ENCODE measurements at regions not wholly inside any gene's neighbourhood (a gene's known extent, or its start where the extent isn't known, plus 50 kb on each side); places are given as distances from the start of the nearest gene placed in this dataset.
"Not testable (repeated sequence)": the region's sequence is repeated elsewhere in the genome, so short reads cannot be mapped to it uniquely, and the experiment has no call there.

DNA sequence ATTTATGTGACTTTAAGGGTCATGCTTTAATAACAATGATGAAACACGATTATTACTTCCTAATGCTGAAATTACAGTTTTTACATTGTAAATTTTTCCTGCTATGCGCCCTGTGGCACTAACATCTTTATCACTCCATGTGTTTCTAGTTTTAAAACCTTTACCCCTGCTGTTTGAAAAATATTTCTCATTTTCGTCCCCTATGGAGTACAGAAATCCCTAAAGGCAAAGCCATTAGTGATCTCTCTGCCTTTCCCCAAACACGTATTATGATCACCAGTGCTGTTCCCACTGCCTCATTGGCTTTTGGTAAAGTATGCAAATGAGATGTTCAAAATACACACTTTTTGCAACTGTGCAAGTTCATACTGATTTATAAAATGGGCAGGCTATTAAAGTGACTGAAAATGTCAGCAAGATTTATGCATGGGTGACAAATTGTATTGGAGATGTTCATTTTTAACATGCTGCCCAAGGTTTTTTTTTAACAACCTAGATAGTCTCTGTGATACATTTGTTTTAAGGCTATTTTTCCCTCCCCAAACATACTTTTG, 1468.2 kb upstream of the ACVR2A start:
- no peak for DNase-seq (ENCODE audit: low read depth, low spot score)
- H3K36me3 ChIP-seq (ENCODE audit: control insufficient read depth, insufficient read depth, low read length): no peaks in the 10 kb centered on the region
- no peak for ATAC-seq
- H3K4me1 ChIP-seq (ENCODE audit: control insufficient read depth, insufficient read depth, low read length): no peaks in the 10 kb centered on the region
- ChIA-PET POLR2A (no interaction called here), CTCF (no interaction called here)
- BruUV-seq (replicated peaks): no TSS peak
- no peaks in the 10 kb centered on the region for H3K9me3 ChIP-seq (ENCODE audit: control insufficient read depth, insufficient read depth, low read depth, low read length)
- intact Hi-C loops (cut with micrococcal nuclease; ENCODE audit: unreplicated experiment): no loop called here
- H3K27ac ChIP-seq (ENCODE audit: low read length): no peak overlapping the region
- H3K27me3 ChIP-seq (ENCODE audit: control insufficient read depth, insufficient read depth, low read length): no peaks in the 10 kb centered on the region
- in situ Hi-C loops (cut with HindIII; ENCODE audit: low pct_unique_long_range_greater_than_20kb, low sequenced_read_pairs): no loop called here
- TF ChIP-seq TCF7L2 (IDR thresholded peaks at IDR 0.05; ENCODE audit: low read depth, low read length) (no peak), POLR2AphosphoS5 (IDR thresholded peaks at IDR 0.05; ENCODE audit: low read depth, low read length) (no peak), SIN3A (IDR thresholded peaks at IDR 0.05; ENCODE audit: borderline replicate concordance, insufficient read depth, low read depth, low read length) (no peak)
- TF ChIP-seq, protein P1, sequence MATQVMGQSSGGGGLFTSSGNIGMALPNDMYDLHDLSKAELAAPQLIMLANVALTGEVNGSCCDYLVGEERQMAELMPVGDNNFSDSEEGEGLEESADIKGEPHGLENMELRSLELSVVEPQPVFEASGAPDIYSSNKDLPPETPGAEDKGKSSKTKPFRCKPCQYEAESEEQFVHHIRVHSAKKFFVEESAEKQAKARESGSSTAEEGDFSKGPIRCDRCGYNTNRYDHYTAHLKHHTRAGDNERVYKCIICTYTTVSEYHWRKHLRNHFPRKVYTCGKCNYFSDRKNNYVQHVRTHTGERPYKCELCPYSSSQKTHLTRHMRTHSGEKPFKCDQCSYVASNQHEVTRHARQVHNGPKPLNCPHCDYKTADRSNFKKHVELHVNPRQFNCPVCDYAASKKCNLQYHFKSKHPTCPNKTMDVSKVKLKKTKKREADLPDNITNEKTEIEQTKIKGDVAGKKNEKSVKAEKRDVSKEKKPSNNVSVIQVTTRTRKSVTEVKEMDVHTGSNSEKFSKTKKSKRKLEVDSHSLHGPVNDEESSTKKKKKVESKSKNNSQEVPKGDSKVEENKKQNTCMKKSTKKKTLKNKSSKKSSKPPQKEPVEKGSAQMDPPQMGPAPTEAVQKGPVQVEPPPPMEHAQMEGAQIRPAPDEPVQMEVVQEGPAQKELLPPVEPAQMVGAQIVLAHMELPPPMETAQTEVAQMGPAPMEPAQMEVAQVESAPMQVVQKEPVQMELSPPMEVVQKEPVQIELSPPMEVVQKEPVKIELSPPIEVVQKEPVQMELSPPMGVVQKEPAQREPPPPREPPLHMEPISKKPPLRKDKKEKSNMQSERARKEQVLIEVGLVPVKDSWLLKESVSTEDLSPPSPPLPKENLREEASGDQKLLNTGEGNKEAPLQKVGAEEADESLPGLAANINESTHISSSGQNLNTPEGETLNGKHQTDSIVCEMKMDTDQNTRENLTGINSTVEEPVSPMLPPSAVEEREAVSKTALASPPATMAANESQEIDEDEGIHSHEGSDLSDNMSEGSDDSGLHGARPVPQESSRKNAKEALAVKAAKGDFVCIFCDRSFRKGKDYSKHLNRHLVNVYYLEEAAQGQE (IDR thresholded peaks at IDR 0.05; ENCODE audit: insufficient read depth in 1 of 2, low read depth in 2 of 2, low read length in 1 of 2): no peak
- TF ChIP-seq, protein P2, sequence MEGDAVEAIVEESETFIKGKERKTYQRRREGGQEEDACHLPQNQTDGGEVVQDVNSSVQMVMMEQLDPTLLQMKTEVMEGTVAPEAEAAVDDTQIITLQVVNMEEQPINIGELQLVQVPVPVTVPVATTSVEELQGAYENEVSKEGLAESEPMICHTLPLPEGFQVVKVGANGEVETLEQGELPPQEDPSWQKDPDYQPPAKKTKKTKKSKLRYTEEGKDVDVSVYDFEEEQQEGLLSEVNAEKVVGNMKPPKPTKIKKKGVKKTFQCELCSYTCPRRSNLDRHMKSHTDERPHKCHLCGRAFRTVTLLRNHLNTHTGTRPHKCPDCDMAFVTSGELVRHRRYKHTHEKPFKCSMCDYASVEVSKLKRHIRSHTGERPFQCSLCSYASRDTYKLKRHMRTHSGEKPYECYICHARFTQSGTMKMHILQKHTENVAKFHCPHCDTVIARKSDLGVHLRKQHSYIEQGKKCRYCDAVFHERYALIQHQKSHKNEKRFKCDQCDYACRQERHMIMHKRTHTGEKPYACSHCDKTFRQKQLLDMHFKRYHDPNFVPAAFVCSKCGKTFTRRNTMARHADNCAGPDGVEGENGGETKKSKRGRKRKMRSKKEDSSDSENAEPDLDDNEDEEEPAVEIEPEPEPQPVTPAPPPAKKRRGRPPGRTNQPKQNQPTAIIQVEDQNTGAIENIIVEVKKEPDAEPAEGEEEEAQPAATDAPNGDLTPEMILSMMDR (IDR thresholded peaks at IDR 0.05): no peak
- H3K4me3 ChIP-seq (ENCODE audit: low read depth in 2 of 2, low read length in 2 of 2): no peak overlapping the region

DNA sequence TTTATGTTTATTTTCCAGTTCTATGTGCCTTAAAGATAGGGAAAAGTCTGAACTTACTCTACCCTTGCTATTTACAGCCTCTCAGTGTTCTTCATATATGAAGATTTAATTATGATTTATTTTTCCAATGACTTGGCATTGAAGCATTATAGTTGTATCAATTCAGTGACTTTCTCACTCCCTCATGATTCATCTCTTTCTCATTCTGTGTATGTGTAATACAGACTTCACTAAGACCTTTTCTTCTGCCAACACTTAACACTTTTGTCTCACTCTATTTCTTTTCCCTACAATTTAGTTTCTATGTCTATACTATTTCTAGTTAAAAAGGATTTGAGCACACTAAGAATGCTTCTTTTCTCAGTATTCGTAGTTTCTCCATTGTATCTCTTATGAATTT, 1470.3 kb upstream of the ACVR2A start:
- ChIA-PET POLR2A (no interaction called here), CTCF (no interaction called here)
- in situ Hi-C loops (cut with HindIII; ENCODE audit: low pct_unique_long_range_greater_than_20kb, low sequenced_read_pairs): no loop called here
- no peaks in the 10 kb centered on the region for H3K27me3 ChIP-seq (ENCODE audit: control insufficient read depth, insufficient read depth, low read length)
- no peak overlapping the region for H3K4me3 ChIP-seq (ENCODE audit: low read depth in 2 of 2, low read length in 2 of 2)
- no peaks in the 10 kb centered on the region for H3K36me3 ChIP-seq (ENCODE audit: control insufficient read depth, insufficient read depth, low read length)
- no peak for TF ChIP-seq TCF7L2 (IDR thresholded peaks at IDR 0.05; ENCODE audit: low read depth, low read length)
- TF ChIP-seq SIN3A (IDR thresholded peaks at IDR 0.05; ENCODE audit: borderline replicate concordance, insufficient read depth, low read depth, low read length): no peak
- no peak for TF ChIP-seq POLR2AphosphoS5 (IDR thresholded peaks at IDR 0.05; ENCODE audit: low read depth, low read length)
- TF ChIP-seq, protein P1 (IDR thresholded peaks at IDR 0.05; ENCODE audit: insufficient read depth in 1 of 2, low read depth in 2 of 2, low read length in 1 of 2): no peak
- TF ChIP-seq, protein P2 (IDR thresholded peaks at IDR 0.05): no peak
- H3K9me3 ChIP-seq (ENCODE audit: control insufficient read depth, insufficient read depth, low read depth, low read length): no peaks in the 10 kb centered on the region
- H3K27ac ChIP-seq (ENCODE audit: low read length): no peak overlapping the region
- ATAC-seq (no peak), DNase-seq (ENCODE audit: low read depth, low spot score) (no peak)
- no TSS peak for BruUV-seq (replicated peaks)
- no peaks in the 10 kb centered on the region for H3K4me1 ChIP-seq (ENCODE audit: control insufficient read depth, insufficient read depth, low read length)
- intact Hi-C loops (cut with micrococcal nuclease; ENCODE audit: unreplicated experiment): no loop called here

DNA sequence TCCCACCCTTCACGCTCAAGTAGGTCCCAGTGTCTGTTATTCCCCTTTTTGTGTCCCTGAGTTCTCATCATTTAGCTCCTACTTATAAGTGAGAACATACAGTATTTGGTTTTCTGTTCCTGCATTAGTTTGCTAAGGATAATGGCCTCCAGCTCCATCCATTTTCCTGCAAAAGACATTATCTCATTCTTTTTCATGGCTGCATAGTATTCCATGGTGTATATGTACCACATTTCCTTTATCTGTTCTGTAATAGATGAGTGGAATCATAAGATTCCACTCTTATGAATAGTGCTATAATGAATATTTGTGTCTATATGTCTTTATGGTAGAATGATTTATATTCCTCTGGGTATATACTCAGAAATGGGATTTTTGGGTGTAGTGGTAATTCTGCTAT, 1473.5 kb upstream of the ACVR2A start:
- CTCF ChIA-PET; BruUV-seq (replicated peaks); in situ Hi-C loops (cut with HindIII; ENCODE audit: low pct_unique_long_range_greater_than_20kb, low sequenced_read_pairs): not testable (repeated sequence)

More for the DNA sequence above, 1473.5 kb upstream of the ACVR2A start:
- H3K9me3 ChIP-seq (ENCODE audit: control insufficient read depth, insufficient read depth, low read depth, low read length); H3K27ac ChIP-seq (ENCODE audit: low read length); DNase-seq (ENCODE audit: low read depth, low spot score); H3K4me3 ChIP-seq (ENCODE audit: low read depth in 2 of 2, low read length in 2 of 2); H3K4me1 ChIP-seq (ENCODE audit: control insufficient read depth, insufficient read depth, low read length); H3K36me3 ChIP-seq (ENCODE audit: control insufficient read depth, insufficient read depth, low read length); POLR2A ChIA-PET; ATAC-seq; intact Hi-C loops (cut with micrococcal nuclease; ENCODE audit: unreplicated experiment); H3K27me3 ChIP-seq (ENCODE audit: control insufficient read depth, insufficient read depth, low read length): not testable (repeated sequence)
